Right lobe of liver (tissue), 4 donors: ENCODE measurements at regions not wholly inside any gene's neighbourhood (a gene's known extent, or its start where the extent isn't known, plus 50 kb on each side); places are given as distances from the start of the nearest gene placed in this dataset.

Source experiments
- POLR2A ChIP-seq: fragments of 450-650 bp; IDR thresholded peaks from one replicate; pipeline ENCODE4 v1.6.1; 2017; ENCODE audit warnings: antibody characterized with exemption, mild to moderate bottlenecking
- TF ChIP-seq, protein P1 (sequence below), 4 donors: fragments of 200-600 bp in 3 of 4; fragments of 450-650 bp in 1 of 4; IDR thresholded peaks; one replicate each; pipeline versions ENCODE4 v1.5.1 to v1.8.0; 2016 to 2022; ENCODE audit warnings: antibody characterized with exemption in 4 of 4, mild to moderate bottlenecking in 2 of 4
- donor health status: DM: no; HTN: no; CAD: no.
- donor health status: DM: no; HTN: no; CAD: no.
- donor health status: DM: no; HTN: yes; CAD: no.

DNA sequence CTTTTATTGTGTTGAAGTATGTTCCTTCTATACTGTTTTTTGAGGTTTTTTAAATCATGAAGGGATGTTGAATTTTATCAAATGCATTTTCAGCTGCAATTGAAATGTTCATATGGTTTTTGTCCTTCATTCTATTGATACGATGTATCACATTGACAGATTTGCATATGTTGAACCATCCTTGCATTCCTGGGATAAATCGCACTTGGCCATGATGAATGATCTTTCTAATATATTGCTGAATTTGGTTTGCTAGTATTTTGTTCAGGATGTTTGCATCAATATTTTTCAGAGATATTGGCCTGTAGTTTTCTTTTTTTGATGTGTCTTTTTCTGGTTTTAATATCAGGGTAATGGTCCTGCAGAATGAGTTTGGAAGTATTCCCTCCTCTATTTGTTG, 214.0 kb downstream of the LMO4 start:
- TF ChIP-seq, protein P1, sequence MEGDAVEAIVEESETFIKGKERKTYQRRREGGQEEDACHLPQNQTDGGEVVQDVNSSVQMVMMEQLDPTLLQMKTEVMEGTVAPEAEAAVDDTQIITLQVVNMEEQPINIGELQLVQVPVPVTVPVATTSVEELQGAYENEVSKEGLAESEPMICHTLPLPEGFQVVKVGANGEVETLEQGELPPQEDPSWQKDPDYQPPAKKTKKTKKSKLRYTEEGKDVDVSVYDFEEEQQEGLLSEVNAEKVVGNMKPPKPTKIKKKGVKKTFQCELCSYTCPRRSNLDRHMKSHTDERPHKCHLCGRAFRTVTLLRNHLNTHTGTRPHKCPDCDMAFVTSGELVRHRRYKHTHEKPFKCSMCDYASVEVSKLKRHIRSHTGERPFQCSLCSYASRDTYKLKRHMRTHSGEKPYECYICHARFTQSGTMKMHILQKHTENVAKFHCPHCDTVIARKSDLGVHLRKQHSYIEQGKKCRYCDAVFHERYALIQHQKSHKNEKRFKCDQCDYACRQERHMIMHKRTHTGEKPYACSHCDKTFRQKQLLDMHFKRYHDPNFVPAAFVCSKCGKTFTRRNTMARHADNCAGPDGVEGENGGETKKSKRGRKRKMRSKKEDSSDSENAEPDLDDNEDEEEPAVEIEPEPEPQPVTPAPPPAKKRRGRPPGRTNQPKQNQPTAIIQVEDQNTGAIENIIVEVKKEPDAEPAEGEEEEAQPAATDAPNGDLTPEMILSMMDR (IDR thresholded peaks at IDR 0.05) = no peak
- TF ChIP-seq POLR2A = no peak
